ENCODE measurements at regions not wholly inside any gene's neighbourhood (a gene's known extent, or its start where the extent isn't known, plus 50 kb on each side); places are given as distances from the start of the nearest gene placed in this dataset.

DNA sequence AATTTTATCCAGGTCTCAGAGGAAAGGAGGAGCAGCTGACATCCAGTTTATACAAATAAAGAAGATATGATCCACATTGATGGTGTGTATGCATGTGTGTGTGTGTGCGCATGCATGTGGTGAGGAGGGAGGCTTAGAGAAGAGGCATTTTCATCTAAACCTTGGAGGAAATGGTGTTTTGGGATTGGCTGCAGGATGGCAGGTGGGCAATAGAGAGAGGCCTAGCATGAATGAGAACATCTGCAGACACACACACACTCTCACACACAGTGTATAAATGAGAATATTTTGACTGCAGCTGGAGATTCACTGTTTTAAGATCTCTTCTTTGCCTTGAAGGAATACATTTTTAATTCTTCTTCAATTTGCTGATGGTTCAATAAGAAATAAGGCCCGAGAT is 61.7 kb upstream of the TMEM17 start:
- no TSS peak for BruUV-seq (replicated peaks)
- TF ChIP-seq EZH2 (IDR thresholded peaks at IDR 0.05; ENCODE audit: borderline replicate concordance, low read depth, low read length, poor library complexity, severe bottlenecking): no peak
- TF ChIP-seq, protein P1, sequence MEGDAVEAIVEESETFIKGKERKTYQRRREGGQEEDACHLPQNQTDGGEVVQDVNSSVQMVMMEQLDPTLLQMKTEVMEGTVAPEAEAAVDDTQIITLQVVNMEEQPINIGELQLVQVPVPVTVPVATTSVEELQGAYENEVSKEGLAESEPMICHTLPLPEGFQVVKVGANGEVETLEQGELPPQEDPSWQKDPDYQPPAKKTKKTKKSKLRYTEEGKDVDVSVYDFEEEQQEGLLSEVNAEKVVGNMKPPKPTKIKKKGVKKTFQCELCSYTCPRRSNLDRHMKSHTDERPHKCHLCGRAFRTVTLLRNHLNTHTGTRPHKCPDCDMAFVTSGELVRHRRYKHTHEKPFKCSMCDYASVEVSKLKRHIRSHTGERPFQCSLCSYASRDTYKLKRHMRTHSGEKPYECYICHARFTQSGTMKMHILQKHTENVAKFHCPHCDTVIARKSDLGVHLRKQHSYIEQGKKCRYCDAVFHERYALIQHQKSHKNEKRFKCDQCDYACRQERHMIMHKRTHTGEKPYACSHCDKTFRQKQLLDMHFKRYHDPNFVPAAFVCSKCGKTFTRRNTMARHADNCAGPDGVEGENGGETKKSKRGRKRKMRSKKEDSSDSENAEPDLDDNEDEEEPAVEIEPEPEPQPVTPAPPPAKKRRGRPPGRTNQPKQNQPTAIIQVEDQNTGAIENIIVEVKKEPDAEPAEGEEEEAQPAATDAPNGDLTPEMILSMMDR (conservative IDR thresholded peaks at IDR 0.05; ENCODE audit: low read depth, low read length): no peak
- POLR2A ChIA-PET (ENCODE audit: low non-redundant PET): no interaction called here
- DNase-seq (ENCODE audit: low spot score): no peak
- Histone ChIP-seq H3K4me3 (ENCODE audit: low read depth, low read length, poor library complexity, severe bottlenecking) (no peak overlapping the region), H3K27ac (ENCODE audit: low read depth, low read length, poor library complexity, severe bottlenecking) (no peak overlapping the region), H3K36me3 (ENCODE audit: insufficient read depth, low read length, poor library complexity, severe bottlenecking) (no peaks in the 10 kb centered on the region), H3K27me3 (replicated peaks; ENCODE audit: insufficient read depth, low read depth, low read length, poor library complexity) (peaks cover 33% of the 10 kb centered on the region), H3K4me1 (ENCODE audit: insufficient read depth, low read length, poor library complexity, severe bottlenecking) (no peaks in the 10 kb centered on the region), H3K9me3 (ENCODE audit: low read depth, low read length, poor library complexity, severe bottlenecking) (no peaks in the 10 kb centered on the region)
- intact Hi-C loops (cut with micrococcal nuclease; ENCODE audit: unreplicated experiment): no loop called here
- CTCF ChIA-PET: no interaction called here

DNA sequence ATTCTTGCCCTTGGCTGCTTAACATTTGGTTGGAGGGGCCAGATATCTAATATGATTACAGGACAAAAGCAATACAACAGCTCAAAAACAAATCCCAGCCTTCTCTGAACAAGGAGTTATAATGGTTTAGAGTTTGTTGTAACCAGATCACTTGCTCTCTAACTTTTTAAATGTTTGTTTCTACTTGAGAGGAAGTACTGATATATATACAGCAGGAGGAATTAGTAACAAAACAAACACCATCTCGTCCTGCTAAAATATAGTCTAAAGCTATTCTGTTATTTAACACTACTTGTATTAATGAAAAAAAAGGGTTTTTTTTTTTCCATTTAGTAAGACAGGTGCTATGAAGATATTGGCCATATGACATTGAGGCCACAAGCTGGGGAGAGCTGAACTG is 60.9 kb upstream of the TMEM17 start:
- POLR2A ChIA-PET (ENCODE audit: low non-redundant PET): no interaction called here
- intact Hi-C loops (cut with micrococcal nuclease; ENCODE audit: unreplicated experiment): no loop called here
- no peak overlapping the region for H3K4me3 ChIP-seq (ENCODE audit: low read depth, low read length, poor library complexity, severe bottlenecking)
- no peak for TF ChIP-seq EZH2 (IDR thresholded peaks at IDR 0.05; ENCODE audit: borderline replicate concordance, low read depth, low read length, poor library complexity, severe bottlenecking)
- TF ChIP-seq, protein P1 (conservative IDR thresholded peaks at IDR 0.05; ENCODE audit: low read depth, low read length): no peak
- no peaks in the 10 kb centered on the region for H3K36me3 ChIP-seq (ENCODE audit: insufficient read depth, low read length, poor library complexity, severe bottlenecking)
- H3K27me3 ChIP-seq (replicated peaks; ENCODE audit: insufficient read depth, low read depth, low read length, poor library complexity): peaks cover 30% of the 10 kb centered on the region
- no peak for DNase-seq (ENCODE audit: low spot score)
- no TSS peak for BruUV-seq (replicated peaks)
- H3K27ac ChIP-seq (ENCODE audit: low read depth, low read length, poor library complexity, severe bottlenecking): no peak overlapping the region
- CTCF ChIA-PET: no interaction called here
- no peaks in the 10 kb centered on the region for H3K4me1 ChIP-seq (ENCODE audit: insufficient read depth, low read length, poor library complexity, severe bottlenecking)
- no peaks in the 10 kb centered on the region for H3K9me3 ChIP-seq (ENCODE audit: low read depth, low read length, poor library complexity, severe bottlenecking)

DNA sequence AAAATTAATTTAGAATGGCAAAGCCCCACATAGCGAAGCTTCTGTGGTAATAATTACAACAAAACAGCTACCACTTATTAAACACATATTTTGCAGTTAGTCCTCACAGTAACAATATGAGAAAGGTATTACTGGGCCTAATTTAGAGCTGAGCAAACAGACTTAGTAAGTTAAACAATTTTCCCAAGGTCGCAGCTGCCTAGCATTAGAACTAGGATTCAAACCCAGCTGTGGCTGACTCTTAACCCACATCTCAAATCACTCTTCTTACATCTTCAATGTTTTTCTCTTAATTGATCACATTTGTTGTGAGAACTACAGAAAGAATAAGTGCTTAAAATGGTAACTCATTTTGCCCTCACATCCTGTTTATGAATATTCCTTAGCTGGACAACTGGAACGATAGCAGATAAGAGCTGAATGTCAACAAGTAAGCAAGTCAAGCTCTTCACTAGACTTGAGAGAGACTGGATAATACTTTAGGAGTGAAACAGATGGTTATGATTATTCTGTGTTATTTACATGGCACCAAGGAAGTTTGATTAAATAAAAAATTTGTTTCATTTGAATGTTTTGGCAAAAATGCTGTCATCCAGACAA is 59.4 kb upstream of the TMEM17 start:
- Histone ChIP-seq H3K9me3 (ENCODE audit: low read depth, low read length, poor library complexity, severe bottlenecking) (no peaks in the 10 kb centered on the region), H3K27ac (ENCODE audit: low read depth, low read length, poor library complexity, severe bottlenecking) (no peak overlapping the region), H3K27me3 (replicated peaks; ENCODE audit: insufficient read depth, low read depth, low read length, poor library complexity) (peaks cover 17% of the 10 kb centered on the region), H3K36me3 (ENCODE audit: insufficient read depth, low read length, poor library complexity, severe bottlenecking) (no peaks in the 10 kb centered on the region), H3K4me3 (ENCODE audit: low read depth, low read length, poor library complexity, severe bottlenecking) (no peak overlapping the region), H3K4me1 (ENCODE audit: insufficient read depth, low read length, poor library complexity, severe bottlenecking) (no peaks in the 10 kb centered on the region)
- BruUV-seq (replicated peaks): no TSS peak
- CTCF ChIA-PET: no interaction called here
- no peak for DNase-seq (ENCODE audit: low spot score)
- intact Hi-C loops (cut with micrococcal nuclease; ENCODE audit: unreplicated experiment): no loop called here
- POLR2A ChIA-PET (ENCODE audit: low non-redundant PET): no interaction called here
- no peak for TF ChIP-seq EZH2 (IDR thresholded peaks at IDR 0.05; ENCODE audit: borderline replicate concordance, low read depth, low read length, poor library complexity, severe bottlenecking)
- TF ChIP-seq, protein P1 (conservative IDR thresholded peaks at IDR 0.05; ENCODE audit: low read depth, low read length): no peak

All from A673 (cell line).